GM21360 (cell line): ENCODE measurements at regions not wholly inside any gene's neighbourhood (a gene's known extent, or its start where the extent isn't known, plus 50 kb on each side); places are given as distances from the start of the nearest gene placed in this dataset.

Experiments
- ATAC-seq: cut with Tn5 transposase; IDR thresholded peaks from one replicate; pipeline ENCODE4 v1.9.1; 2021; ENCODE audit warnings: mild to moderate bottlenecking, moderate library complexity; ENCODE audit not compliant: unreplicated experiment

- ATAC-seq: no peak
Observed at GRCh38 chr11:116454951-116455350, 317.8 kb downstream of the BUD13 start.

DNA sequence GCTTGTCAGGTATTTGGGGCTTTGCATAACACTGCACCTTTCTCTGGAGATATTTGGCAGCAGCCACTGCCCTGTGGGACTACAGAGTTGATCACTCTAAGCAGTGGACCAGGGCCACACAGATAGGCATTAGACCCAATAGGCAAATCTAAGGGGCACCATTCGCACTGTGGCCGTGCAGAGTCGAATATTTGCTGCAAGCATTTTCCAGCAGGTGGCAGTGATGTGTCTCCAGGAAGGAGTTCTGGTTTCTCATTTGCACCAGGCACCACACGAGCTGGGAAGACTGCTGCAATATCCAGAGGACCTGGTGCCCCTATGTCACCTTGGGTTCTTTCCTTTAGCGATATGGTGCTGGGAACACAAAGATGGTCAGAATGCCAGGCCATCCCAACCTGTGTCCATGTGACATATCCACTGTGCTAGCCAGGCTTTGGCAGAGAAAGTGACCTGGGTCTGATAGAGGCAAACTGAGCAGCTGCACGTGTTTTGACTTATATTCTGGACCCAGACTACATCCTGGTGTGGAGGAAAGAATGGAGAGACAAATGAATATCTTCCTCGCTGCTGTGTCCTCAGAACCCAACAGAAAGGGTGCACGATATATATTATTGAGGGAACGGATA lies 318.7 kb downstream of the BUD13 start:
- ATAC-seq: no peak

GRCh38 chr11:116452461-116452860 lies 320.3 kb downstream of the BUD13 start:
- ATAC-seq: no peak

- no peak for ATAC-seq
Observed at GRCh38 chr11:116449522-116449921, 323.3 kb downstream of the BUD13 start.

- ATAC-seq: no peak
Observed at GRCh38 chr11:116446048-116446941, 326.5 kb downstream of the BUD13 start.

GRCh38 chr11:116445108-116446047 lies 327.4 kb downstream of the BUD13 start:
- no peak for ATAC-seq

GRCh38 chr11:116442238-116442752 lies 330.5 kb downstream of the BUD13 start:
- no peak for ATAC-seq

DNA sequence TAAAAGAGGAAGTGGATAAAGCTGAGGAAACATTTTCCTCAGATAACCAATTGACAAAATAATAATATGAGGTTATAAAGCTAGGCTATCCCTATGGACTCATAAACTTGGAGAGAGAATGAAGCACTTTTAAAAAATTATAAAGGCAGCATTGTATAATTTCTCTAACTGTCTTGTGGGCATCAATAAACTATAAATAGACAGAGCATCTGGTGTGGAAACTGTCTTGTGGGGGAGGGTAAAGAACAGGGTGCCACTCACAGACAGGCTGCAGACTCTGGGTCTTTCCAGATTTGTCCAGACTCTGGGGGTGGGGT lies 333.5 kb downstream of the BUD13 start:
- ATAC-seq: no peak

DNA sequence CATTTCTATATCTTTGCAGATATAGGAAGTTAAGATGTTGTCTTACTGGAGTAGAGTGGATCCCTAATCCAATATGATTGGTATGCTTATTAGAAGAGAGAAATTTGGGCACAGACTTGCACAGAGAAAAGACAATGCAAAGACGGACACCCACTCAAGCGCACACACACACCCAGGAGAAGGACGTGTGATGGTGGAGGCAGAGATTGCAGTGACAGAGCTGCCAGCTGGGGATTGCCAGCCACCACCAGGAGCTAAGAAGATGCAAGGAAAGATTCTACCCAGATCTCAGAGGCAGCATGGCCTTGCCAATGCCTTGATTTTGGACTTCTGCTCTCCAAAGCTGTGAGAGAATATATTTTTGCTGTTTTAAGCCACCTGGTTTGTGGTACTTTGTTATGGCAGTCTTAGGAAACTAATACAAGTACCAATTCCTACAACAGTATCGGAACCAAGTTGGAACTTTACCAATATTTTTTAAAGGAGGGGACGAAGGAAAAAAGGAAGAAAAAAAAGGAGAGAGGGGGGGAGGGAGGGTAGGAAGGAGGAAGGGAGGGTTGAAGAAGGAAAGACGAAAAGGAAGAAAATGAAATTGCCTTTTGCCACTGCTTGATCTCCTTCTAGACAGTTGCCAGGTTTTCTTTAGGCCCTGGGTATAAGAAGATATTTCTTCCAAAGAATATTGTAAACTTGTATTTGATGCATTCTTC lies 334.0 kb downstream of the BUD13 start:
- ATAC-seq: no peak

- ATAC-seq: no peak
Observed at GRCh38 chr11:116434986-116435385, 337.8 kb downstream of the BUD13 start.

- ATAC-seq: no peak
Observed at GRCh38 chr11:116432301-116432700, 340.5 kb downstream of the BUD13 start.

DNA sequence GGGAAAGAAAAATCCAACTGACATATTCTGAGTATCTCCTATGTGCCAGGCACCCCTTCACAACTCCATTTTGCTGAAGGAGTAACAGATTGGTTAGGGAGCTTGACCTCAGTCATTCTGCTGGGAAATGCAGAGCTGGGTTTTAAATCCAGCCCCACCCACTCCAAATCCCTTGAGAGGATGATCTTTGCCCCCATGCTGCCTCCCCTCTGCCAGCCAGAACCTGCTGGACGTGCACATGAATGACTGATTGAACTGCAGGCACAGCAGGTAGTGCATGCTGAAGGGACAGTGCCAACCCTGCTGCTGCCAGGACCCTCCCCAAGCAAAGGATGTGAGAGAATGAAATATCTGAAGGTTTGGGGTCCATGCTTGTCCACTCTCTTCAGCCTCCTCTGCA lies 340.9 kb downstream of the BUD13 start:
- ATAC-seq: no peak

DNA sequence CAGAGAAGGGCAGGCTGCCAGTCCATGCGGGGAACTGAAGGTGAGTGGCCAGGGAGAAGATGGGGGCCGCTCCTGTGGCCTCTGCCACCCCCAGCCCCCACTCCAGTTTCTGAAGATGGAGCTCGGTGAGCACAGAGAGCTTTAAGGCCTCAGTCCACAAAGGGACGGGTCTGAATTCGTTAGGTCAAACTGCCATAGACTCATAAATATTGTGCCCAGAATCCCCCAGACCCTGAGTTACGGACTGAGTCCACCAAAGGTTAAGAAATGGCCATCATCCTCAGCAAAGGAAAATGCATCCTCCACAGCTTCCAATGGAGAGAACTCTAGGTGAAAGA lies 344.2 kb downstream of the BUD13 start:
- ATAC-seq: no peak

- no peak for ATAC-seq
Observed at GRCh38 chr11:116427903-116428637, 344.7 kb downstream of the BUD13 start.

- ATAC-seq: no peak
Observed at GRCh38 chr11:116427337-116427902, 345.4 kb downstream of the BUD13 start.

GRCh38 chr11:116426761-116427160 lies 346.0 kb downstream of the BUD13 start:
- no peak for ATAC-seq

GRCh38 chr11:116424615-116425261 lies 348.0 kb downstream of the BUD13 start:
- no peak for ATAC-seq

DNA sequence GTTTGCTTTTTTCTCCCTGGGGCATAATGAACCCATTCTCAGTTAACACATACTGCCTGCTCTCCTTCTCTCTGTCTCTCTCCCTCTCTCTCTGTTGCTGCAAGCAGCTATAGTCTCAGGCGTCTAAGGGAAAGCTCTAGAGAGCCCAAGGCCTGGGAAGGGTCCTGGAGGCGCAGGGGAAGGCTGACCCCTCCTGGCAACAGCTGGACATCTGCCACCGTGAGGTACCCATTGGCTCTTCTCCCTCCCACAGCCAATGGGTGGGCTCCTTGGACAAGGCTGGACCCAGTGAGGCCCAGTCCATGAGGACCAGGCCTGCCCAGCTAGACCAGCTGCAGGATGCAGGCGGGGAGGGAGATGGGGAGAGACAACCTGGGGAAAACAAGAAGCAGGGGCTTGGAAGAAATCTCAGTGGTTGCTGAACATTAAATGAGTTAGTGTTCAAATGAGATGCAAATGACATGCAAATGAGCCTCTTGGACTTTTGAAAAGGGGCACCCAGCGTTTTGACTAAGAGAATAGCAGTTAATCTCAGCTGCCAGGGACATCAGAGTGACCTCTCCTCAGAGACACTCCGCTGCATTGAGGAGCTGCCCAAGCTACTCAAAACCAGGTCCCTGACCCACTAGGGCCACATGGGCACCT lies 349.7 kb downstream of the BUD13 start:
- no peak for ATAC-seq

- ATAC-seq: no peak
Observed at GRCh38 chr11:116422556-116422955, 350.2 kb downstream of the BUD13 start.
